Glomerular visceral epithelial cell (primary cell): ENCODE measurements at regions not wholly inside any gene's neighbourhood (a gene's known extent, or its start where the extent isn't known, plus 50 kb on each side); places are given as distances from the start of the nearest gene placed in this dataset.

Experiments
- DNase-seq: peaks from one replicate; pipeline ENCODE4 v3.0.0-alpha.2; 2016; ENCODE audit errors: extremely low spot score

- DNase-seq, result no peak
Measured at GRCh38 chr4:29521281-29521680, 1198.9 kb upstream of the PCDH7 start.

- DNase-seq, result no peak
Measured at GRCh38 chr4:29536745-29537144, 1183.4 kb upstream of the PCDH7 start.

- DNase-seq, result no peak
Measured at GRCh38 chr4:29538889-29539646, 1181.1 kb upstream of the PCDH7 start.

- no peak for DNase-seq
Measured at GRCh38 chr4:29540439-29541102, 1179.6 kb upstream of the PCDH7 start.

- no peak for DNase-seq
Measured at GRCh38 chr4:29541757-29542156, 1178.4 kb upstream of the PCDH7 start.

GRCh38 chr4:29549342-29549741 lies 1170.8 kb upstream of the PCDH7 start:
- no peak for DNase-seq

- no peak for DNase-seq
Measured at GRCh38 chr4:29551821-29552220, 1168.3 kb upstream of the PCDH7 start.

GRCh38 chr4:29553846-29554245 lies 1166.3 kb upstream of the PCDH7 start:
- DNase-seq, result peak; percentile 56

- no peak for DNase-seq
Measured at GRCh38 chr4:29558789-29559188, 1161.4 kb upstream of the PCDH7 start.

GRCh38 chr4:29559286-29559685 lies 1160.9 kb upstream of the PCDH7 start:
- DNase-seq, result no peak

- DNase-seq, result peak; percentile 87
Measured at GRCh38 chr4:29560452-29560851, 1159.7 kb upstream of the PCDH7 start.

GRCh38 chr4:29565256-29565655 lies 1154.9 kb upstream of the PCDH7 start:
- no peak for DNase-seq

- no peak for DNase-seq
Measured at GRCh38 chr4:29566371-29566770, 1153.8 kb upstream of the PCDH7 start.

GRCh38 chr4:29571322-29571721 lies 1148.8 kb upstream of the PCDH7 start:
- DNase-seq, result no peak

- no peak for DNase-seq
Measured at GRCh38 chr4:29578329-29578728, 1141.8 kb upstream of the PCDH7 start.

GRCh38 chr4:29581457-29581856 lies 1138.7 kb upstream of the PCDH7 start:
- no peak for DNase-seq

GRCh38 chr4:29588617-29589016 lies 1131.6 kb upstream of the PCDH7 start:
- no peak for DNase-seq

- no peak for DNase-seq
Measured at GRCh38 chr4:29596228-29596627, 1123.9 kb upstream of the PCDH7 start.

GRCh38 chr4:29619168-29619567 lies 1101.0 kb upstream of the PCDH7 start:
- no peak for DNase-seq

GRCh38 chr4:29632199-29632598 lies 1088.0 kb upstream of the PCDH7 start:
- no peak for DNase-seq

- DNase-seq, result no peak
Measured at GRCh38 chr4:29636961-29637360, 1083.2 kb upstream of the PCDH7 start.

GRCh38 chr4:29653221-29653620 lies 1066.9 kb upstream of the PCDH7 start:
- no peak for DNase-seq

- DNase-seq, result no peak
Measured at GRCh38 chr4:29680644-29681043, 1039.5 kb upstream of the PCDH7 start.

- DNase-seq, result no peak
Measured at GRCh38 chr4:29704059-29704458, 1016.1 kb upstream of the PCDH7 start.
